GM06990 (cell line): ENCODE measurements at regions not wholly inside any gene's neighbourhood (a gene's known extent, or its start where the extent isn't known, plus 50 kb on each side); places are given as distances from the start of the nearest gene placed in this dataset.

Source experiments
- DNase-seq: peaks from one replicate; pipeline ENCODE4 v3.0.0-alpha.2; 2011; ENCODE audit not compliant: insufficient read length; ENCODE audit errors: extremely low read depth
- H3K27me3 ChIP-seq: replicated peaks from 2 replicates; pipeline ENCODE4 v1.6.0; 2011; ENCODE audit warnings: low read length; ENCODE audit not compliant: control insufficient read depth, insufficient read depth
- H3K36me3 ChIP-seq: 2 replicates; pipeline ENCODE4 v1.5.1; 2011; ENCODE audit warnings: low read length; ENCODE audit not compliant: control insufficient read depth, insufficient read depth
- H3K4me3 ChIP-seq: replicated peaks from 2 replicates; pipeline ENCODE4 v1.5.1; 2011; ENCODE audit warnings: low read depth, mild to moderate bottlenecking, control low read depth, low read length
- TF ChIP-seq, protein P1 (sequence below): IDR thresholded peaks from 2 replicates; pipeline ENCODE4 v1.5.1; 2011; ENCODE audit warnings: low read length, control low read depth, mild to moderate bottlenecking, inconsistent platforms; ENCODE audit not compliant: insufficient read depth, poor library complexity, severe bottlenecking

DNA sequence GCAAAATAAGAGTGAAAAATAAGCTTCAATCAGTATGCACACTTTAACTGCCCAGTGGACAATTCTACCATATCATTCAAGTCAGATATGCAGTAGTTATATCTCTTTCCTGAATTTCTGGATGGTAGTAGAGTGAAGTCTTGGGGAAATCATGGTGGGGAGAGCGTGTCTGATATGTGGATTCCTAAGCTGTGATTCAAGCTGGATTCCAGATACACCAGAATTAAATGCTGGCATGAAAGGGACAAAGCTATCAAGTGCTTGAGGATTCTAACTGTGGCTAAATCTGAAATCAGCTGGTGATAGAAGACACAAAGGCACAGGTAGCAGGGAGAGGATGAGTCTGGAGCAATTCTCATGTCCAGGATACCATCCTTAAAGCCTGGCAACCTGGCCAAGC, 323.5 kb downstream of the DUSP10 start:
- Histone ChIP-seq H3K4me3 (no peak overlapping the region), H3K36me3 (no peaks in the 10 kb centered on the region), H3K27me3 (no peaks in the 10 kb centered on the region)
- TF ChIP-seq, protein P1, sequence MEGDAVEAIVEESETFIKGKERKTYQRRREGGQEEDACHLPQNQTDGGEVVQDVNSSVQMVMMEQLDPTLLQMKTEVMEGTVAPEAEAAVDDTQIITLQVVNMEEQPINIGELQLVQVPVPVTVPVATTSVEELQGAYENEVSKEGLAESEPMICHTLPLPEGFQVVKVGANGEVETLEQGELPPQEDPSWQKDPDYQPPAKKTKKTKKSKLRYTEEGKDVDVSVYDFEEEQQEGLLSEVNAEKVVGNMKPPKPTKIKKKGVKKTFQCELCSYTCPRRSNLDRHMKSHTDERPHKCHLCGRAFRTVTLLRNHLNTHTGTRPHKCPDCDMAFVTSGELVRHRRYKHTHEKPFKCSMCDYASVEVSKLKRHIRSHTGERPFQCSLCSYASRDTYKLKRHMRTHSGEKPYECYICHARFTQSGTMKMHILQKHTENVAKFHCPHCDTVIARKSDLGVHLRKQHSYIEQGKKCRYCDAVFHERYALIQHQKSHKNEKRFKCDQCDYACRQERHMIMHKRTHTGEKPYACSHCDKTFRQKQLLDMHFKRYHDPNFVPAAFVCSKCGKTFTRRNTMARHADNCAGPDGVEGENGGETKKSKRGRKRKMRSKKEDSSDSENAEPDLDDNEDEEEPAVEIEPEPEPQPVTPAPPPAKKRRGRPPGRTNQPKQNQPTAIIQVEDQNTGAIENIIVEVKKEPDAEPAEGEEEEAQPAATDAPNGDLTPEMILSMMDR = no peak
- DNase-seq = no peak

DNA sequence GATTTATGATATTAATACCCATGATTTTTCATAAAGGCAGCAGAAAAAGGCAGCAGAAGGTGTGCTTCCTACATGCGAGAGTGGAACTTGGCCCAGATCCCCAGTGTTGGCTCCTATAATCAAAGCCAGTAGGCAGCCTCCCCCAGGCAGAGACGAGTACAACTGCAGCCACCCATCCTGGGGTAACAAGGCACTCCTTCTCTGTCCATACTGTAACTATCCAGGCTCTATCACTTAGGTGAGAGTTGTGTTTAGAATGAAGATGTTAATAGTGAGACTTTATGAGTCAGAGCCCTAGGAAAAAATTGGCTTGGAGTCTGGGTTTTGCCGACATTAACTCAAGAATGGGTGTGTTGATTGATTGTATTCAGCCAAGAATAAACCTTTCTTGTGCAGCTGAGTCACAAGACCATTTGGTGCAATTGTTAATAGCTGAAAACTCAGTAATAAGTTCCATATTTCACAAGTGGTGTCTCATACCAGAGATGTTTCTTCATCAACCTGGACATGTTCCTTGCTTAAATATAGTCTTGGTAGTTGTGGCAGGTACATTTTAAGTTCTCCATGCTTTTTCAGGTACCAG, 322.3 kb downstream of the DUSP10 start:
- TF ChIP-seq, protein P1 = no peak
- H3K27me3 ChIP-seq = no peaks in the 10 kb centered on the region
- H3K4me3 ChIP-seq = no peak overlapping the region
- no peak for DNase-seq
- H3K36me3 ChIP-seq = no peaks in the 10 kb centered on the region

DNA sequence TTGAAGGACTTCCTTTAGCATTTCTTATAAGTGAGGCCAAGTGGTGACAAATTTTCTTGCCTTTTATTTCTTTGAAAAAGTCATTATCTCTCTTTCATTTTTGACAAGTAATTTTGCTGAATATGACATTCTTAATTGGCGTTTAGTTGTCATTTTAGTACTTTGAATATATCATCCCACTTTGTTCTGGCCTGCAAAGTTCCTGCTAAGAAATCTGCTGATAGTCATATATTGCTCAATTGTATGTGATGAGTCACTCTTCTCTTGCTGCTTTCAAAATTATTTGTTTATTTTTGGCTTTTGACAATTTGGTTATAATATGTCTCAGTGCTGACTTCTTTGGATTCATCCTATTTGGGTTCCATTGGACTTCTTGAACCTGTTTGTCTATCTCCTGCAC, 312.6 kb downstream of the DUSP10 start:
- no peak for DNase-seq
- no peaks in the 10 kb centered on the region for H3K36me3 ChIP-seq
- H3K4me3 ChIP-seq = no peak overlapping the region
- no peaks in the 10 kb centered on the region for H3K27me3 ChIP-seq
- TF ChIP-seq, protein P1 = no peak

DNA sequence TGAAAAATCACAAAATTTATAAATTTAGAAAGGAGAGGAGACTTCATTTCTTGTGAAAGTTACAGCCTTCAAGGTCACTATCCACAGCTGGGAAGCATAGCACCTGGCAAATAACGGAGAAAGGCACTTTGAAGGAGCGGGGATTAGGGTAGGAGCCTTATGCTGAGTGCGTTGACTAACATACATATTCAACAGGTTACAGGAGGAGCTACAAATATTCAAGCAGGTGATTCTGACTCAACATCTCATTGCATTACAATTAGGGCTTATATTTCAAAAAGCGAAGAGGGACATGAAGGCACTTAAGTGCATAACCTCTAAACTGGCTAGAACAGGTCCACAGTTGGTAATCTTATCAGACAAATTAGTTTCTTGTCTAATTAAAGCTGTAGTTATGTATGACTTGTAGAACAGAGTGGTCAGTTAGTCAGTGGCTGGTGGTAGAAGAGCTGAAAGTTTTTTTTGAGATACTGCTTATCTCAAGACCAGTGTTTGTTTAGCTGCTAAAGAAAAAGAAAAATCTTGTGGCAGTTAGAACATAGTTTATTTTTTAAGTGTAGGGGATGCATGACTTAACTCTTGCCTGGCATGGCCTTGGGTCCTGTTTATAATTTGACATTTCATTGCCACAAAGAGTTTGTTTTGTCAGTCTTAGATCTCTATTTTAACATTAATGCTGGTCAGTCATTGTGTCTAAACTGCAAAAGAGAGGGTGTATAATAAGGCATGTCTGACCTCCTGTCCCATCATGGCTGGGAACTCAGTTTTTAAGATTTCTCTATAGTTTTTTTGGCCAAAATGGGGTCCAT, 311.5 kb downstream of the DUSP10 start:
- H3K4me3 ChIP-seq = no peak overlapping the region
- H3K36me3 ChIP-seq = no peaks in the 10 kb centered on the region
- TF ChIP-seq, protein P1 = no peak
- H3K27me3 ChIP-seq = no peaks in the 10 kb centered on the region
- no peak for DNase-seq

DNA sequence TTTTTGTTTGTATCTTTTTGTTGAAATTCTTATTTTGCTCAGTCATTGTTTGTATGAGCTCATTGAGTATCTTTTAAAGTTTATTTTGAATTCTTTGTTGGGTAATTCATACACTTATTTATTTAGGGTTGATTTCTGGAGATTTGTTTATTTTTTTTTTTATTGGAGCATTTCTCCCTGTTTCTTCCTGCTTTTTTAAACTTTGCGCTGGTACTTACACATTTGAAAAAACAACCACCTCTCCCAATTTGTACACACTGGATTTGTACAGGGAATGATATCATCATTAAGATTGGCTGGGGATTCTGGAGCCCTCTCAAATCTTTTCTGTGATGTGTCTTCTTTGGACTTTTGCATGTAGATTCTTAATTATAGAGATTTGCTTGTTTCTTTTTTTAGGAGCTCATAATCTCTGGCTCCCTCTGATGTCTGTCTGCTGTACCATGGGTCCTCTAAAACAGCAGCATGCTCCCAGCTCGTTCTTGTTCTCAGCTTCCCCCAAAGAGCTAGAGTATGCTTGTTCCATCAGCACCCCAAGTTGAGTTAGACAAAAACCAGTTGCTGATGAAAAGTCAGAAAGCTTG, 310.7 kb downstream of the DUSP10 start:
- TF ChIP-seq, protein P1 = no peak
- DNase-seq = no peak

More for the DNA sequence above, 310.7 kb downstream of the DUSP10 start:
- no peak overlapping the region for H3K4me3 ChIP-seq
- no peaks in the 10 kb centered on the region for H3K36me3 ChIP-seq
- H3K27me3 ChIP-seq = no peaks in the 10 kb centered on the region
